Ishikawa (cell line): ENCODE measurements at regions not wholly inside any gene's neighbourhood (a gene's known extent, or its start where the extent isn't known, plus 50 kb on each side); places are given as distances from the start of the nearest gene placed in this dataset.

Source experiments
- CEBPB ChIP-seq: IDR thresholded peaks from 2 replicates; pipeline ENCODE4 v1.6.1; 2012
- EP300 ChIP-seq: IDR thresholded peaks from 2 replicates; pipeline ENCODE4 v1.6.1; 2012; ENCODE audit warnings: borderline replicate concordance
- NFIC ChIP-seq: IDR thresholded peaks from 2 replicates; pipeline ENCODE4 v1.6.1; 2012
- TAF1 ChIP-seq: IDR thresholded peaks from 2 replicates; pipeline ENCODE4 v1.6.1; 2012; ENCODE audit warnings: low read depth, mild to moderate bottlenecking
- TEAD4 ChIP-seq: IDR thresholded peaks from 2 replicates; pipeline ENCODE4 v1.6.1; 2012

- TF ChIP-seq CEBPB, result no peak
- TF ChIP-seq NFIC, result no peak
- TF ChIP-seq TEAD4, result no peak
- no peak for TF ChIP-seq EP300
- TF ChIP-seq TAF1, result no peak
These were observed 98.0 kb downstream of the ADCYAP1 start for GRCh38 chr18:1002653-1003178.
